B cell (primary cell): ENCODE measurements at regions not wholly inside any gene's neighbourhood (a gene's known extent, or its start where the extent isn't known, plus 50 kb on each side); places are given as distances from the start of the nearest gene placed in this dataset.

Experiments
- ATAC-seq: fragments of 200-7000 bp; cut with Tn5 transposase; one replicate; pipeline ENCODE4 v1.10.0; 2021; ENCODE audit warnings: low read depth, mild to moderate bottlenecking, moderate number of reproducible peaks, moderate library complexity
- CTCF ChIA-PET: fragments of 350-600 bp; sonication (Branson Sonifier 250); formaldehyde crosslinking; loops from one replicate; lab custom pipeline; 2021; ENCODE audit warnings: antibody characterized with exemption, inconsistent platforms; lab: Charles Lee
- POLR2A ChIA-PET: fragments of 350-600 bp; sonication (Branson Sonifier 250); formaldehyde crosslinking; loops from one replicate; lab custom pipeline; 2021; ENCODE audit warnings: antibody characterized with exemption; lab: Charles Lee
- DNase-seq: peaks from one replicate; pipeline ENCODE4 v3.0.0; 2013
- H2AFZ ChIP-seq: 2 replicates; pipeline ENCODE4 v1.6.1; 2012; ENCODE audit warnings: mild to moderate bottlenecking, low read depth, low read length; ENCODE audit not compliant: insufficient read depth, poor library complexity, severe bottlenecking
- H3K27ac ChIP-seq, 2 donors: 1 replicate in 1 of 2; 2 replicates in 1 of 2; pipeline ENCODE4 v1.5.1; 2012 to 2013; ENCODE audit warnings: low read length in 2 of 2, mild to moderate bottlenecking in 2 of 2, moderate library complexity in 1 of 2
- H3K27me3 ChIP-seq, 4 experiments: fragments of 200-600 bp in 1 of 4; sonication (generic) in 1 of 4; replicated peaks in 1 of 4; 1 replicate in 2 of 4; 2 replicates in 2 of 4; pipeline versions ENCODE4 v1.6.1 to v1.7.0; 2013 to 2016; ENCODE audit warnings: low read length in 3 of 4, mild to moderate bottlenecking in 2 of 4, mixed read lengths in 1 of 4, moderate library complexity in 1 of 4; ENCODE audit not compliant: insufficient read depth in 4 of 4, control insufficient read depth in 3 of 4; ENCODE audit errors: control extremely low read depth in 1 of 4
- H3K36me3 ChIP-seq, 2 experiments: replicated peaks in 1 of 2; 1 replicate in 1 of 2; 2 replicates in 1 of 2; pipeline versions ENCODE4 v1.6.1 to v1.7.1; 2013; ENCODE audit warnings: low read length in 1 of 2; ENCODE audit not compliant: insufficient read depth in 2 of 2, control insufficient read depth in 1 of 2; ENCODE audit errors: control extremely low read depth in 1 of 2, extremely low read depth in 1 of 2
- H3K4me1 ChIP-seq, 2 donors: fragments of 200-600 bp in 1 of 2; sonication (generic) in 1 of 2; 1 replicate in 1 of 2; 2 replicates in 1 of 2; pipeline versions ENCODE4 v1.5.1 to v1.6.1; 2013 to 2017; ENCODE audit warnings: low read length in 2 of 2; ENCODE audit not compliant: control insufficient read depth in 2 of 2, insufficient read depth in 2 of 2
- H3K4me2 ChIP-seq: replicated peaks from 2 replicates; pipeline ENCODE3; 2012; ENCODE audit warnings: mild to moderate bottlenecking, low read depth, low read length; ENCODE audit not compliant: poor library complexity, severe bottlenecking
- H3K4me3 ChIP-seq, 5 experiments: fragments of 200-600 bp in 1 of 5; sonication (generic) in 1 of 5; 1 replicate in 3 of 5; 2 replicates in 2 of 5; pipeline versions ENCODE4 v1.5.1 to v1.7.0; 2011 to 2016; ENCODE audit warnings: low read length in 4 of 5, mild to moderate bottlenecking in 4 of 5, low read depth in 2 of 5, control low read depth in 1 of 5, moderate library complexity in 1 of 5; ENCODE audit not compliant: insufficient read depth in 1 of 5; ENCODE audit errors: control extremely low read depth in 1 of 5, extremely low read depth in 1 of 5
- H3K79me2 ChIP-seq: fragments of 200-600 bp; sonication (generic); one replicate; pipeline ENCODE4 v1.6.0; 2016; ENCODE audit warnings: low read length; ENCODE audit not compliant: control insufficient read depth, insufficient read depth
- H3K9ac ChIP-seq: fragments of 200-600 bp; sonication (generic); 2 replicates; pipeline ENCODE4 v1.6.1; 2017; ENCODE audit warnings: mild to moderate bottlenecking, low read length, moderate library complexity
- H3K9me3 ChIP-seq, 3 donors: one replicate each; pipeline versions ENCODE4 v1.6.1 to v1.7.1; 2013; ENCODE audit warnings: low read length in 2 of 3; ENCODE audit not compliant: control insufficient read depth in 2 of 3, insufficient read depth in 1 of 3; ENCODE audit errors: control extremely low read depth in 1 of 3
- H4K20me1 ChIP-seq: 2 replicates; pipeline ENCODE4 v1.6.0; 2012; ENCODE audit warnings: mild to moderate bottlenecking, low read length; ENCODE audit not compliant: insufficient read depth, control insufficient read depth, poor library complexity, severe bottlenecking
- H3K27ac Mint-ChIP-seq: one replicate; pipeline ENCODE4 v1.8.0; 2021; ENCODE audit warnings: mixed read lengths
- H3K27me3 Mint-ChIP-seq: one replicate; pipeline ENCODE4 v1.8.0; 2021; ENCODE audit warnings: mixed read lengths
- H3K4me1 Mint-ChIP-seq: one replicate; pipeline ENCODE4 v1.8.0; 2021; ENCODE audit warnings: mixed read lengths
- H3K4me3 Mint-ChIP-seq: one replicate; pipeline ENCODE4 v1.8.0; 2021; ENCODE audit warnings: mixed read lengths
- H3K9me3 Mint-ChIP-seq: one replicate; pipeline ENCODE4 v1.8.0; 2022; ENCODE audit warnings: mixed read lengths; ENCODE audit not compliant: insufficient read depth
- CTCF ChIP-seq: fragments of 200-600 bp; IDR thresholded peaks from one replicate; pipeline ENCODE4 v1.8.0; 2022; ENCODE audit warnings: antibody characterized with exemption, mild to moderate bottlenecking
- EZH2 ChIP-seq: IDR thresholded peaks from 2 replicates; pipeline ENCODE4 v1.6.1; 2012; ENCODE audit warnings: borderline replicate concordance, low read depth, mild to moderate bottlenecking, moderate library complexity, low read length; ENCODE audit not compliant: insufficient read depth, poor library complexity, severe bottlenecking
- WGBS: methylation state at CpG from one replicate; pipeline ENCODE4 v1.1.5; 2013; ENCODE audit warnings: missing lambda C conversion rate; ENCODE audit not compliant: insufficient coverage; 5-methylcytosine and 5-hydroxymethylcytosine counted together
- intact Hi-C: fragments of 100-400 bp; cut with micrococcal nuclease; formaldehyde crosslinking; loops from one replicate; pipeline ENCODE4 v1.10.0; 2022

GRCh38 chr1:60129911-60130310 lies 56.3 kb upstream of the C1orf87 start:
- Histone ChIP-seq H3K4me3 (no peak overlapping the region), H3K27ac (no peak overlapping the region), H2AFZ (no peak overlapping the region), H3K9ac (no peak overlapping the region), H3K36me3 (no peaks in the 10 kb centered on the region), H3K27me3 (no peaks in the 10 kb centered on the region), H3K9me3 (no peaks in the 10 kb centered on the region), H3K4me1 (no peaks in the 10 kb centered on the region), H3K79me2 (no peaks in the 10 kb centered on the region), H4K20me1 (no peaks in the 10 kb centered on the region), H3K4me2 (no peak overlapping the region)
- Mint-ChIP-seq H3K27ac (no peak overlapping the region), H3K27me3 (no peaks in the 10 kb centered on the region), H3K4me3 (no peak overlapping the region), H3K9me3 (no peaks in the 10 kb centered on the region), H3K4me1 (no peaks in the 10 kb centered on the region)
- ChIA-PET POLR2A (no interaction called here), CTCF (no interaction called here)
- WGBS = no CpG with 5 or more reads among the region's 4 CpGs
- intact Hi-C loops = no loop called here
- no peak for TF ChIP-seq CTCF
- no peak for TF ChIP-seq EZH2
- ATAC-seq (no peak), DNase-seq (no peak)

GRCh38 chr1:60126723-60127122 lies 53.2 kb upstream of the C1orf87 start:
- Histone ChIP-seq H3K27me3 (no peaks in the 10 kb centered on the region), H3K4me1 (no peaks in the 10 kb centered on the region), H3K27ac (no peak overlapping the region), H2AFZ (no peak overlapping the region), H3K36me3 (no peaks in the 10 kb centered on the region), H3K79me2 (no peaks in the 10 kb centered on the region), H3K4me2 (no peak overlapping the region), H3K4me3 (no peak overlapping the region), H4K20me1 (no peaks in the 10 kb centered on the region), H3K9ac (no peak overlapping the region), H3K9me3 (no peaks in the 10 kb centered on the region)
- TF ChIP-seq EZH2 (no peak), CTCF (no peak)
- intact Hi-C loops = no loop called here
- H3K27ac Mint-ChIP-seq = no peak overlapping the region
- DNase-seq (no peak), ATAC-seq (no peak)
- no peaks in the 10 kb centered on the region for H3K9me3 Mint-ChIP-seq
- H3K4me1 Mint-ChIP-seq = no peaks in the 10 kb centered on the region
- H3K27me3 Mint-ChIP-seq = no peaks in the 10 kb centered on the region
- ChIA-PET CTCF (no interaction called here), POLR2A (no interaction called here)
- WGBS = 100% methylated on average over 1 of the region's 3 CpGs
- H3K4me3 Mint-ChIP-seq = no peak overlapping the region
